Ecto neural progenitor cell (in vitro differentiated cells): ENCODE measurements at regions not wholly inside any gene's neighbourhood (a gene's known extent, or its start where the extent isn't known, plus 50 kb on each side); places are given as distances from the start of the nearest gene placed in this dataset.

Experiments used
- DNase-seq: peaks from one replicate; pipeline ENCODE4 v3.0.0-alpha.2; 2018; ENCODE audit warnings: low spot score

GRCh38 chr9:107992271-107992670, 502.7 kb upstream of the KLF4 start:
- no peak for DNase-seq

DNA sequence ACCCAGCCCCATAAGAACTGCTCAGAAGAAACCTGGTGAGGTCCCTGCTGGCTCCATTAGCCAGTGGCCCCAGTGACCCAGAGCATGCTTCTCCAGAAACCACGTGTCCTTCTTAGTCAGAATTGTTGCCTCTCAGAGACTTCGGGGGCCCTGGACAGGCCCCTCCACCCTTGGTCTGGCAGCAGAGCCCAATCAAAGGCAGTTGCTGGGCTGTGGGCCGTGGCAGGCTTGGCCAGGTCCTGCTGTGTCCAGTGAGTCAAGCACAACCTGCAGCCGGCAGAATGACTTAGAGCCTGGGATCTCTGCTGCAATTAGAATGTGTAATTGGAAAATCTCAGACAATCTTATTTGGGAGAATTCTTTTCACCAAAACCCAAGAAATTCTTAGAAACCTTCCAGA, 502.0 kb upstream of the KLF4 start:
- DNase-seq: no peak

- DNase-seq: no peak
These were observed 500.0 kb upstream of the KLF4 start for GRCh38 chr9:107989544-107989943.

DNA sequence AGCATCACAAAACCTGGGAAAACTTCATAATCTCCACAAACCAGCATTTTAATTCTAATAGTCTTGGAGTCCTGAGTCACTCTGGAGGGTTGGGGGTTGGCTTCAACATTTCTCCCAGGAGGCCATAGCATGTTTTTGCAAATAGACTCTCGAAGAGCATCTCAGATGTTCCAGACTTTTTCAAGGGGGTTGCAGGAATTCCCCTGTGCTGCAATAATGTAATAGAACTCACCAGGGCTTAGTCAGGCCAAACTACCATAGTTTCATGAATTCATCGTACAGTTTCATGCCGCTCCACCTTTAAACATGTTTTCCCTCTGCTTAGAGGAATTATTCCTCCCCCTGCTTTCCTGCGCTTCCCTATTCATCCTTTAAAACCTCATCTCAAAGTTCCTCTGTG, 499.5 kb upstream of the KLF4 start:
- DNase-seq: no peak

GRCh38 chr9:107984956-107985355, 495.4 kb upstream of the KLF4 start:
- no peak for DNase-seq

DNA sequence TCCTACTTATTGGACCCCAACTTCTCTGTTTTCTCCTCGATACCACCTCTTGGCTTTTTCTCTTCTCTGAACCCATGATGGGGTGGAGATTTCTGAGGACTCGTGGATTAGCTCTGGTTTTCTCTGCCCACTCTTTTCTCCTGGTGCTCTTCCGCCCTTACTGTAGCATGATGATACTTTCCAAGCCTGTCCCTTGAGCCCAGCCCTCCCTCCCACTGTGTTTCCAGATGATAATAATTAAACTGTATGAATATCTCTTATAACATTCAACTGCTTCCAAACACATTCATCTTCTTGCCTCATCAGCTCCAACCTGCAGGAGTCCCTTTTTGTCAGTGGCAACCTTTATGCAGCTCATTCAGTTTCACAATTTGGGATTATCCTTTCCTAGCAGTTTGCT, 494.2 kb upstream of the KLF4 start:
- no peak for DNase-seq

GRCh38 chr9:107983181-107983603, 493.6 kb upstream of the KLF4 start:
- DNase-seq: no peak

GRCh38 chr9:107982745-107983144, 493.2 kb upstream of the KLF4 start:
- DNase-seq: no peak

- DNase-seq: no peak
These were observed 492.4 kb upstream of the KLF4 start for GRCh38 chr9:107982001-107982400.

DNA sequence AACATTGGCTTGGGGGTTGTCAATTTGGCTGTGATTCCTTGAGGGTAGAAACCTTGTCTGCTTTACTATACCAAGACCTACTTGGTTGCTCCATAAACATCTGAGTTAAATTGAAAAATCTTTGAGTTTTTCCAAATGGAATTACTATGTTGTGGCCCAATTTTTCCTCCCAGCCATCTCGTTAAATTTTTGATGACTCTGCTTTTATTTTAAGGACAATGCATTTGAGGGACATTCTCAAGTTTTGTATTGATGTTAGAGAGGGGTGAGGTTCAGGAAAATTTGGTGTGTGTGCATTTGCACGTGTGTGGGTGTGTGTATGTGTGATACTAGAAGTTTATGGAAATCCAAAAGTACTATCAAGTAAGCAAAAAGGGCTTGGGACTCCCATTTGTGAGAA, 491.4 kb upstream of the KLF4 start:
- DNase-seq: no peak

- DNase-seq: no peak
These were observed 487.2 kb upstream of the KLF4 start for GRCh38 chr9:107976767-107977166.

GRCh38 chr9:107975426-107976010, 485.9 kb upstream of the KLF4 start:
- DNase-seq: no peak

DNA sequence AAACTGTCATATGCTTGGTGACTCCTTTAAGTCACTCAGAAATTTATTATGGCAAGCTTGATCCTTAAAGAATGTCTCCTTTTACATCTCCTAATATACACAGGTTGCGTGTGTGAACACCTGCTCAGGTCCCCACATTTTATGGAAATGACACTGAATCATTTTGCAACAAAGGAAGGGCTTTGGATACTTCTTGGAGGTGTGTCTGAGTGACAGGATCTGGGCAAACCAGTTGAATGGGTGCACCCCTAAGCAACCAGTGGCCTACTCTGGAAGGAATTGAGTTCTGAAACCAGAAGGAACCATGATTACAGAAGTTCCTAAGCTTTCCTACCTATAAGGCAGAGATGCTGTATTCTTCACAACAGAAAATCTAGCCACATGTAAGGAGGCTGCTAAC, 483.9 kb upstream of the KLF4 start:
- DNase-seq: no peak

DNA sequence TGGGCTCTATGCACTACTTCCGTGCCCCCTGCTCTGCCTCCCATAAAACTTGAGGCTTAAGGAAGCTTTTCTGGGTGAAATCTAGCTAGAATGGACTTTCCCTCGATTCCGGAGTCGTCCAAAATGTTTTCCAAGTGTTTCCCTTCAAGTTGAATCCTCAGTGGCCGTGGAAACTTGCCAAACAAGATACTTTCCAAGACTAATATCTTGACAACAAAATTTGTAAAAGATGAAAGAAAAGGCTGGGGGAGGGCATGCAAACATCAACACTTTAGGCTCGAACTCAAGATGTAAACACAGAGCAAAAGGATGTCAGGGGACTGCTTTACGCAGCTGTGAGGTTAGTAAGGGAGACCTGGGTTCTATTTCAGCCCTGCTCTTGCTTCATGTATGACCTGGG, 482.8 kb upstream of the KLF4 start:
- DNase-seq: no peak

DNA sequence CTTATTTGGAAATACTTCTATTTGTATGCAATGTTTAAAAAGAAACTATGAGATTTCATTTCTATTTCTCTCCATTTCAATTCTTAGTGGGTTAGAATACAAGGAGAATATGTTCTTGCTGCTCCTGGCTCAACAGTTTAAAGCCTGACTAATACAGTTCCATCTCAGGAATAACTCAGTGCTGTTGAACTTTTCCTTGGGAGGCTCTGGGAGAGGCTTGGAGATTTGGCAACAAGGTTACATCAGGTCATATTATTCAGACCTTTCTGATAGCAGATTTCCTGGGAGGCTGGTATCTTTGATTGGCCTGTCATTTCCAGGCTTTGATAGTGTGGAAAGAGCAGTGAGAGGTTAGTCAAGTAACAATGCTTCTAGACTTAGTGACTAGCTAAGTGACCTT, 481.7 kb upstream of the KLF4 start:
- DNase-seq: no peak

- DNase-seq: no peak
These were observed 481.2 kb upstream of the KLF4 start for GRCh38 chr9:107970726-107971125.

DNA sequence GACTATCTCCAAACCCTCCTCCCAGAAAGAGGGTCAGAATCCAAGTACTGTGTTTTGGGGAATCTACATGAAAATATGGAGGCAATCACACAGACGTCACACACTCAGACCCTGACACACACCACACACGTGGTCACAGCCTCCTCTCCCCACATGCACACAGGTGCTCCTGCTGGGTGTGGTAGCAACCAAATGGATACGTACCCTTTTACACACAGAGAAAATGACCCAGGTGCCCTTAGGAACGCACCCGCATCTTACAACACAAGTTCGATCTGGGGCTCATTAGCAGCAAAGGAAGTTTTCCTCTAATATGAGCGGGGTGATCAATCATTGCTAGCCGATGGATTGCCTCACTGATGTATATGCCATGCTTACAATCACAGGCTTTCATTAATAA, 480.2 kb upstream of the KLF4 start:
- no peak for DNase-seq

- DNase-seq: no peak
These were observed 479.6 kb upstream of the KLF4 start for GRCh38 chr9:107969141-107969540.

DNA sequence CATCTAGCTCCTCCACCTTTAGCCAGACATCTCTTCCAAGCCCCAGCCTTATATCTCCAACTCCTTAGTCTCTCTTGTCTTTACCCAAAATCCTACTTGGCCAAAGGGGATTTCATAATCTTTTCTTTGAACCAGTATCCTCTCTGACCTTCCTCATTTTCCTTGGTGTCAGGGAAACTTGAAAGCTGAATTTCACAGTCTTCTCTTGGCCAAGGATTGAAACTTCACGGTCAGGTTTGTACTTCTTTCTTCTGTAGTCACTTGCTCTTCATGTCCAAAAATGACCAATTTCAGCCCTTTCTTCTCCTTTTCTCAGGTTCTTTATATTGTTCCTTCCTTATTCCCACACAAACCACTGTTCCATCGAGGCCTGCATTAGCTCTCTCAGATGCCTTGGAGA, 473.7 kb upstream of the KLF4 start:
- no peak for DNase-seq

- DNase-seq: no peak
These were observed 471.3 kb upstream of the KLF4 start for GRCh38 chr9:107960916-107961315.

- no peak for DNase-seq
These were observed 464.7 kb upstream of the KLF4 start for GRCh38 chr9:107954312-107954711.

- no peak for DNase-seq
These were observed 464.1 kb upstream of the KLF4 start for GRCh38 chr9:107953556-107954125.

GRCh38 chr9:107952773-107953172, 463.2 kb upstream of the KLF4 start:
- DNase-seq: no peak

GRCh38 chr9:107951511-107951910, 461.9 kb upstream of the KLF4 start:
- no peak for DNase-seq

DNA sequence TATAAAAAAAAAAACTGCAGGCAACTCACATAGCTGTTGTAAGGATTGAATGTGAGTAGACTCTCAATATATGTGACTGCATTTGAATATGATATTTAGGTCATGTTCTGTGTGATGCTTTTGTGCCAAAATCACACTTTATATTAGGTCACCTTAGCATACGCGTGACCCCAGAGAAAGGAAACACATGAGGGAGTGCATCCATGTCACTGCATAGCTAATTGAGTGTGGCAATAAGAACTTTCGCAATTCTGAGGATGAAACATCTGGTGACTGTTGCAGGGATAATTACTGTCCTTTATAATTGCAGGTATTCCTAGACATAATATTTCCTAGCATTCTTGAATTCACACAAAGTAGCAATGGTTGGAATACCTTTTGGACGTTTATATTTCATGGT, 459.5 kb upstream of the KLF4 start:
- DNase-seq: no peak
